ENCODE measurements at regions not wholly inside any gene's neighbourhood (a gene's known extent, or its start where the extent isn't known, plus 50 kb on each side); places are given as distances from the start of the nearest gene placed in this dataset.

- TF ChIP-seq CTCF (IDR thresholded peaks at IDR 0.05; ENCODE audit: low read length): no peak
- TF ChIP-seq EZH2 (IDR thresholded peaks at IDR 0.05; ENCODE audit: borderline replicate concordance, low read length): no peak
Measured at GRCh38 chr2:120659275-120659977, 76.2 kb upstream of the GLI2 start.

All from OCI-LY1 (cell line).